ENCODE measurements at regions not wholly inside any gene's neighbourhood (a gene's known extent, or its start where the extent isn't known, plus 50 kb on each side); places are given as distances from the start of the nearest gene placed in this dataset.

GRCh38 chr11:76257074-76257719 is 50.9 kb upstream of the WNT11 start:
- no peaks in the 10 kb centered on the region for H3K4me1 ChIP-seq
- intact Hi-C loops (cut with DNase I), result no loop called here
- no peak overlapping the region for H3K27ac ChIP-seq
- no peaks in the 10 kb centered on the region for H3K36me3 ChIP-seq
- H3K4me3 ChIP-seq (replicated peaks in 1 of 3), result no peak overlapping the region
- WGBS, 2 donors, result 57 to 64% methylated on average over 7 to 15 of the region's 15 CpGs
- no peaks in the 10 kb centered on the region for H3K9me3 ChIP-seq
- no peak for DNase-seq
- TF ChIP-seq CTCF (IDR thresholded peaks at IDR 0.05), result no peak
- no peak for TF ChIP-seq POLR2A (IDR thresholded peaks at IDR 0.05)
- no peaks in the 10 kb centered on the region for H3K27me3 ChIP-seq

GRCh38 chr11:76256448-76256847 is 50.1 kb upstream of the WNT11 start:
- Histone ChIP-seq H3K36me3 (no peaks in the 10 kb centered on the region), H3K4me3 (replicated peaks in 1 of 3) (no peak overlapping the region), H3K27ac (no peak overlapping the region), H3K4me1 (no peaks in the 10 kb centered on the region), H3K9me3 (no peaks in the 10 kb centered on the region), H3K27me3 (no peaks in the 10 kb centered on the region)
- no peak for TF ChIP-seq POLR2A (IDR thresholded peaks at IDR 0.05)
- DNase-seq, result no peak
- intact Hi-C loops (cut with DNase I), result no loop called here
- 82 to 90% methylated on average over 7 to 14 of the region's 14 CpGs for WGBS, 2 donors

All from thyroid gland (tissue), 4 donors.